MM.1S (cell line): ENCODE measurements at regions not wholly inside any gene's neighbourhood (a gene's known extent, or its start where the extent isn't known, plus 50 kb on each side); places are given as distances from the start of the nearest gene placed in this dataset.

Experiments
- DNase-seq: peaks from one replicate; pipeline ENCODE4 v3.0.0-alpha.2; 2015
- H2AFZ ChIP-seq: fragments of 300-600 bp; sonication (generic); 2 replicates; pipeline ENCODE4 v1.6.0; 2016; ENCODE audit warnings: antibody characterized with exemption, low read length
- H3F3A ChIP-seq: fragments of 300-600 bp; sonication (generic); 2 replicates; pipeline ENCODE4 v1.6.1; 2016; ENCODE audit warnings: mild to moderate bottlenecking, antibody characterized with exemption, low read length, moderate library complexity, mixed read lengths; ENCODE audit not compliant: insufficient read depth
- H3K27ac ChIP-seq: fragments of 300-600 bp; sonication (generic); 2 replicates; pipeline ENCODE4 v1.5.1; 2016; ENCODE audit warnings: mild to moderate bottlenecking, low read length
- H3K27me3 ChIP-seq: fragments of 300-600 bp; sonication (generic); replicated peaks from 2 replicates; pipeline ENCODE4 v1.6.0; 2016; ENCODE audit warnings: low read length; ENCODE audit not compliant: insufficient read depth
- H3K36me3 ChIP-seq: fragments of 300-600 bp; sonication (generic); replicated peaks from 2 replicates; pipeline ENCODE4 v1.6.1; 2016; ENCODE audit warnings: mild to moderate bottlenecking, low read length, mixed read lengths; ENCODE audit not compliant: insufficient read depth
- H3K4me1 ChIP-seq: fragments of 300-600 bp; sonication (generic); 2 replicates; pipeline ENCODE4 v1.6.1; 2016; ENCODE audit warnings: low read length, mixed read lengths
- H3K4me2 ChIP-seq: fragments of 300-600 bp; sonication (generic); 2 replicates; pipeline ENCODE4 v1.6.0; 2016; ENCODE audit warnings: low read depth, low read length
- H3K4me3 ChIP-seq: fragments of 300-600 bp; sonication (generic); 2 replicates; pipeline ENCODE4 v1.5.1; 2016; ENCODE audit warnings: low read length, mixed read lengths
- H3K79me2 ChIP-seq: fragments of 300-600 bp; sonication (generic); 2 replicates; pipeline ENCODE4 v1.6.1; 2016; ENCODE audit warnings: mixed run types, low read length, mixed read lengths
- H3K9ac ChIP-seq: fragments of 300-600 bp; sonication (generic); 2 replicates; pipeline ENCODE4 v1.6.1; 2016; ENCODE audit warnings: low read length, mixed read lengths
- H3K9me2 ChIP-seq: fragments of 300-600 bp; sonication (generic); replicated peaks from 2 replicates; pipeline ENCODE4 v1.6.1; 2016; ENCODE audit warnings: mild to moderate bottlenecking, low read length, mixed read lengths; ENCODE audit not compliant: insufficient read depth
- H3K9me3 ChIP-seq: fragments of 300-600 bp; sonication (generic); replicated peaks from 2 replicates; pipeline ENCODE4 v1.6.1; 2016; ENCODE audit warnings: mild to moderate bottlenecking, low read length, mixed read lengths; ENCODE audit not compliant: insufficient read depth
- H4K20me1 ChIP-seq: fragments of 300-600 bp; sonication (generic); 2 replicates; pipeline ENCODE4 v1.6.1; 2016; ENCODE audit warnings: mild to moderate bottlenecking, low read length, moderate library complexity, mixed read lengths; ENCODE audit not compliant: insufficient read depth
- CTCF ChIP-seq: fragments of 300-600 bp; sonication (generic); IDR thresholded peaks from 2 replicates; pipeline ENCODE4 v1.5.1; 2016; ENCODE audit warnings: antibody characterized with exemption, low read length, mixed read lengths
- EZH2 ChIP-seq: fragments of 300-600 bp; sonication (generic); optimal IDR thresholded peaks from 2 replicates; pipeline ENCODE3; 2017; ENCODE audit warnings: low read depth, mild to moderate bottlenecking, antibody characterized with exemption, low read length, mixed read lengths
- EZH2phosphoT487 ChIP-seq: fragments of 300-600 bp; sonication (generic); IDR thresholded peaks from 2 replicates; pipeline ENCODE4 v1.6.1; 2018; ENCODE audit warnings: antibody characterized with exemption, low read length

- Histone ChIP-seq H3K27me3 (no peaks in the 10 kb centered on the region), H4K20me1 (no peaks in the 10 kb centered on the region), H3K4me2 (no peak overlapping the region), H3K9ac (no peak overlapping the region), H3K4me3 (no peak overlapping the region), H3K9me3 (no peaks in the 10 kb centered on the region), H3K36me3 (no peaks in the 10 kb centered on the region), H3K27ac (no peak overlapping the region), H3K79me2 (no peaks in the 10 kb centered on the region), H3K4me1 (no peaks in the 10 kb centered on the region), H3F3A (no peaks in the 10 kb centered on the region), H2AFZ (no peak overlapping the region), H3K9me2 (no peaks in the 10 kb centered on the region)
- DNase-seq = no peak
- TF ChIP-seq EZH2 (no peak), CTCF (no peak), EZH2phosphoT487 (no peak)
These were observed 501.9 kb upstream of the ZFP42 start for GRCh38 chr4:187493661-187494060.

- Histone ChIP-seq H4K20me1 (no peaks in the 10 kb centered on the region), H3F3A (no peaks in the 10 kb centered on the region), H3K79me2 (no peaks in the 10 kb centered on the region), H3K4me2 (no peak overlapping the region), H3K9ac (no peak overlapping the region), H3K27me3 (no peaks in the 10 kb centered on the region), H2AFZ (no peak overlapping the region), H3K27ac (no peak overlapping the region), H3K4me1 (no peaks in the 10 kb centered on the region), H3K36me3 (no peaks in the 10 kb centered on the region), H3K4me3 (no peak overlapping the region), H3K9me3 (no peaks in the 10 kb centered on the region), H3K9me2 (no peaks in the 10 kb centered on the region)
- TF ChIP-seq EZH2phosphoT487 (no peak), CTCF (no peak), EZH2 (no peak)
- no peak for DNase-seq
These were observed 495.6 kb upstream of the ZFP42 start for GRCh38 chr4:187499956-187500355.

- H4K20me1 ChIP-seq = no peaks in the 10 kb centered on the region
- no peaks in the 10 kb centered on the region for H3K9me3 ChIP-seq
- no peaks in the 10 kb centered on the region for H3K36me3 ChIP-seq
- no peaks in the 10 kb centered on the region for H3F3A ChIP-seq
- no peaks in the 10 kb centered on the region for H3K27me3 ChIP-seq
- no peak overlapping the region for H3K4me3 ChIP-seq
- no peaks in the 10 kb centered on the region for H3K4me1 ChIP-seq
- no peak overlapping the region for H3K4me2 ChIP-seq
- no peak for TF ChIP-seq EZH2phosphoT487
- no peak for TF ChIP-seq CTCF
- H3K27ac ChIP-seq = no peak overlapping the region
- H3K9me2 ChIP-seq = no peaks in the 10 kb centered on the region
- no peak for DNase-seq
- H3K79me2 ChIP-seq = no peaks in the 10 kb centered on the region
- H3K9ac ChIP-seq = no peak overlapping the region
- no peak overlapping the region for H2AFZ ChIP-seq
These were observed 494.8 kb upstream of the ZFP42 start for GRCh38 chr4:187500796-187501195.

GRCh38 chr4:187501731-187502130, 493.8 kb upstream of the ZFP42 start:
- no peak overlapping the region for H3K9ac ChIP-seq
- no peak overlapping the region for H2AFZ ChIP-seq
- TF ChIP-seq CTCF (no peak), EZH2 (no peak), EZH2phosphoT487 (no peak)
- H3K9me3 ChIP-seq = no peaks in the 10 kb centered on the region
- no peaks in the 10 kb centered on the region for H3K36me3 ChIP-seq
- no peak overlapping the region for H3K4me3 ChIP-seq
- no peaks in the 10 kb centered on the region for H3K9me2 ChIP-seq
- DNase-seq = no peak
- no peaks in the 10 kb centered on the region for H4K20me1 ChIP-seq
- no peaks in the 10 kb centered on the region for H3K79me2 ChIP-seq
- no peak overlapping the region for H3K4me2 ChIP-seq
- H3K27me3 ChIP-seq = no peaks in the 10 kb centered on the region
- no peaks in the 10 kb centered on the region for H3F3A ChIP-seq
- no peaks in the 10 kb centered on the region for H3K4me1 ChIP-seq
- H3K27ac ChIP-seq = no peak overlapping the region
